ENCODE measurements at regions not wholly inside any gene's neighbourhood (a gene's known extent, or its start where the extent isn't known, plus 50 kb on each side); places are given as distances from the start of the nearest gene placed in this dataset.

DNA sequence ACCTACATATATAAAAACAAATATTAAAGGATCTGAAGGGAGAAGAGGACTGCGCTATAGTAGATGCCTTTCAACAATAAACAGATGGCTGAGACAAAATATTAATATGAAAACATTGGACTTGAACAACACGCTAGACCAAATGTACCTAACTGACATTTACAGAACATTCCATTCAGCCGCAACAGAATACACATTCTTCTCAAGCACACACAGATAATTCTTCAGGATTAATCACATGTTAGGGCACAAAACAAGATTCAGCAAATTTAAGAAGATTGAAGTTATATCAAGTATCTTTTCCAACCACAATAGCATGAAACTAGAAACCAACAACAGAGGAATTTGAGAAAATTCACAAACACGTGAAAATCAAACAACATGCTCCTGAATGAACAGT is 741.4 kb downstream of the ADGRL2 start:
- ATAC-seq, result no peak
- H3K36me3 ChIP-seq, result no peaks in the 10 kb centered on the region
- peaks cover 0 to 8% (median 0%) of the 10 kb centered on the region in 3 donors for H3K9me3 ChIP-seq
- H3K4me1 ChIP-seq, result no peaks in the 10 kb centered on the region
- no peak overlapping the region for H3K4me3 ChIP-seq
- no peak overlapping the region for H3K27ac ChIP-seq
- TF ChIP-seq POLR2A (IDR thresholded peaks at IDR 0.05) (no peak), EP300 (IDR thresholded peaks at IDR 0.05) (no peak), POLR2AphosphoS5 (IDR thresholded peaks at IDR 0.05) (no peak)
- TF ChIP-seq, protein P1, sequence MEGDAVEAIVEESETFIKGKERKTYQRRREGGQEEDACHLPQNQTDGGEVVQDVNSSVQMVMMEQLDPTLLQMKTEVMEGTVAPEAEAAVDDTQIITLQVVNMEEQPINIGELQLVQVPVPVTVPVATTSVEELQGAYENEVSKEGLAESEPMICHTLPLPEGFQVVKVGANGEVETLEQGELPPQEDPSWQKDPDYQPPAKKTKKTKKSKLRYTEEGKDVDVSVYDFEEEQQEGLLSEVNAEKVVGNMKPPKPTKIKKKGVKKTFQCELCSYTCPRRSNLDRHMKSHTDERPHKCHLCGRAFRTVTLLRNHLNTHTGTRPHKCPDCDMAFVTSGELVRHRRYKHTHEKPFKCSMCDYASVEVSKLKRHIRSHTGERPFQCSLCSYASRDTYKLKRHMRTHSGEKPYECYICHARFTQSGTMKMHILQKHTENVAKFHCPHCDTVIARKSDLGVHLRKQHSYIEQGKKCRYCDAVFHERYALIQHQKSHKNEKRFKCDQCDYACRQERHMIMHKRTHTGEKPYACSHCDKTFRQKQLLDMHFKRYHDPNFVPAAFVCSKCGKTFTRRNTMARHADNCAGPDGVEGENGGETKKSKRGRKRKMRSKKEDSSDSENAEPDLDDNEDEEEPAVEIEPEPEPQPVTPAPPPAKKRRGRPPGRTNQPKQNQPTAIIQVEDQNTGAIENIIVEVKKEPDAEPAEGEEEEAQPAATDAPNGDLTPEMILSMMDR (IDR thresholded peaks at IDR 0.05), result no peak
- no peaks in the 10 kb centered on the region for H3K27me3 ChIP-seq
- 92 to 95% methylated on average over 4 of the region's 4 CpGs for WGBS, 2 donors (ENCODE audit: low coverage in 1 of 2)

DNA sequence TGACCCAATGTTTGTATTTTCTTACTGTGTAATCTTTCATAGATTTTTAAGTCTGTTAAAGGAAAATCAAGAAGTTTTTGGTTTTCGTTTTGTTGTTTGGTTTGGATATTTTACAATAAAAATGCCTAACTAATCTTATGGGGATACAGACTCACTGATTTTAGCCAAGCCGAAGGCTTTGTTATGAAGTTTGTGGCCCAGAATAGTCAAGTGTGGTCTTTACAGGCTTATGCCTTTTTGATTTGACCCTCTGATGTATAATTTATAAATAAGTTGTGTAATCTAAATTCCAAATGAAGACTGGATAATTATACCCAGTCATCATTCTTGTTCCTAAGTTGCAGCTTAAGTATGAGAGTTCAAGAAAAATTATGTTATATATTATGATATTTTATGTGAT is 739.3 kb downstream of the ADGRL2 start:
- Histone ChIP-seq H3K27me3 (no peaks in the 10 kb centered on the region), H3K27ac (no peak overlapping the region), H3K4me3 (no peak overlapping the region), H3K4me1 (no peaks in the 10 kb centered on the region), H3K36me3 (no peaks in the 10 kb centered on the region), H3K9me3 (peaks cover 0 to 8% (median 0%) of the 10 kb centered on the region in 3 donors)
- no peak for ATAC-seq
- WGBS, 2 donors (ENCODE audit: low coverage in 1 of 2), result 37 to 67% methylated on average over 2 of the region's 2 CpGs
- no peak for TF ChIP-seq POLR2A (IDR thresholded peaks at IDR 0.05)
- TF ChIP-seq POLR2AphosphoS5 (IDR thresholded peaks at IDR 0.05), result no peak
- TF ChIP-seq EP300 (IDR thresholded peaks at IDR 0.05), result no peak
- TF ChIP-seq, protein P1 (IDR thresholded peaks at IDR 0.05), result no peak

DNA sequence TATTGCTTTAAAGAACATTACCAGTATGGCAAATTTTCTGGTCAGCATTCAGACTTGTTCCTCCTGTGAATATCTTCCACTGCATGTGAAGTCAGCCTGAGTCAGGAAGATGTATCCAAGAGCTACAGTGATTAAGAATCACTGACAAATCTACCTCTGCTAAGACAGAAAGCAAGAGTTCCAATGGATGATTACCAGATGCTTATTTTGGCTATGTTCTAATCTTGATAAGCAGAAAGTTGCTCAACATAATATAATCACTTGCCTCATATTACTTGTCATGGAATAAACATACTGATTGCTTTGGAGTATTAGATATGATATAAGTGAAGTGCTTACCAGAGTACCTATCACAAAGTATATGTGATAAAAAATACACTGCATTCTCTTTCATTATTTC is 738.1 kb downstream of the ADGRL2 start:
- Histone ChIP-seq H3K9me3 (peaks cover 0 to 8% (median 0%) of the 10 kb centered on the region in 3 donors), H3K4me1 (no peaks in the 10 kb centered on the region), H3K27ac (no peak overlapping the region), H3K36me3 (no peaks in the 10 kb centered on the region), H3K4me3 (no peak overlapping the region), H3K27me3 (no peaks in the 10 kb centered on the region)
- peak; percentile 36 for ATAC-seq
- TF ChIP-seq POLR2AphosphoS5 (IDR thresholded peaks at IDR 0.05) (no peak), POLR2A (IDR thresholded peaks at IDR 0.05) (no peak), EP300 (IDR thresholded peaks at IDR 0.05) (no peak)
- TF ChIP-seq, protein P1 (IDR thresholded peaks at IDR 0.05), result no peak

DNA sequence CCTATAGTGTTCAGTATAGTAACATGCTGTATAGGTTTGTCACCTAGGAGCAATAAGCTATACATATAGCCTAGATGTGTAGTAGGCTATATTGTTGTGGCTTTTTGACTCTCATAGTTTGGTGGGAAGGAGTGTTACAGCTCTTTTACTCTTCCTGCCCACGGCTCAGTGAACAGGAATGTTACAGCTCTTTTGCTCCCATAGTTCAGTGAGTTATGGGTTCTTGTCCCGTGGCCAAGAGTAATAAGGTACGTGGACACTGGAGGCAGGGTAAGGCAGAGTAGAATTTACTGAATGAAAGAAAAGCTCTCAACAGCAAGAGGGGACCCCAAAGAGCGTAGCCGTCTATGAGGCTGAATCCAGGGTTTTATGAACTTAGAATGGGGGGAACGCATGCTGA is 734.3 kb downstream of the ADGRL2 start:
- no peak overlapping the region for H3K27ac ChIP-seq
- no peaks in the 10 kb centered on the region for H3K27me3 ChIP-seq
- H3K4me1 ChIP-seq, result no peaks in the 10 kb centered on the region
- H3K9me3 ChIP-seq, result no peaks in the 10 kb centered on the region
- no peak for TF ChIP-seq POLR2A (IDR thresholded peaks at IDR 0.05)
- TF ChIP-seq POLR2AphosphoS5 (IDR thresholded peaks at IDR 0.05), result no peak
- TF ChIP-seq, protein P1 (IDR thresholded peaks at IDR 0.05), result no peak
- no peak for TF ChIP-seq EP300 (IDR thresholded peaks at IDR 0.05)
- H3K36me3 ChIP-seq, result no peaks in the 10 kb centered on the region
- no peak overlapping the region for H3K4me3 ChIP-seq
- ATAC-seq, result no peak
- 81 to 85% methylated on average over 2 to 5 of the region's 6 CpGs for WGBS, 2 donors (ENCODE audit: low coverage in 1 of 2)

DNA sequence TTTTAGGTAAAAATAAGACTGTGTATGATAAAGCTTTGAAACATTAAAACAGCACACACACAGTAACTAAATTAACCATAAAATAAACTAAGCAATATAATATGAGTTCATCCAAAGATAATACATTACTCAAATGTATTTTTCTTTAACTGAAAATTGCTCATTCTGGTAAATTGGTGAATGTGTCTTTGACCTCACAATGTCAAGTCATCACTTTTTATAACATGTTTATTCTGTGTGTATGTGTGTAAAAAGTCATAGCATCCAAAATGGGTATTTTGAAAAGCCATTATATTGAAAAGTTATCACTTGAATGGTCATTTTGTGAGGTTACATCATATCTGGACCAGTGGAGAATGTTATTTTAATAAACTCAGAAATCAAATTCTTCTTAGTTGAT is 724.6 kb downstream of the ADGRL2 start:
- no peak overlapping the region for H3K4me3 ChIP-seq
- H3K27me3 ChIP-seq, result no peaks in the 10 kb centered on the region
- no peaks in the 10 kb centered on the region for H3K4me1 ChIP-seq
- ATAC-seq, result no peak
- peaks cover 0 to 3% (median 0%) of the 10 kb centered on the region in 3 donors for H3K9me3 ChIP-seq
- H3K36me3 ChIP-seq, result no peaks in the 10 kb centered on the region
- no peak overlapping the region for H3K27ac ChIP-seq
- TF ChIP-seq POLR2AphosphoS5 (IDR thresholded peaks at IDR 0.05) (no peak), EP300 (IDR thresholded peaks at IDR 0.05) (no peak)
